LHCN-M2 (cell line): ENCODE measurements at regions not wholly inside any gene's neighbourhood (a gene's known extent, or its start where the extent isn't known, plus 50 kb on each side); places are given as distances from the start of the nearest gene placed in this dataset.

Experiments
- DNase-seq: peaks from one replicate; pipeline ENCODE4 v3.0.0-alpha.2; 2012; ENCODE audit warnings: low read depth

DNA sequence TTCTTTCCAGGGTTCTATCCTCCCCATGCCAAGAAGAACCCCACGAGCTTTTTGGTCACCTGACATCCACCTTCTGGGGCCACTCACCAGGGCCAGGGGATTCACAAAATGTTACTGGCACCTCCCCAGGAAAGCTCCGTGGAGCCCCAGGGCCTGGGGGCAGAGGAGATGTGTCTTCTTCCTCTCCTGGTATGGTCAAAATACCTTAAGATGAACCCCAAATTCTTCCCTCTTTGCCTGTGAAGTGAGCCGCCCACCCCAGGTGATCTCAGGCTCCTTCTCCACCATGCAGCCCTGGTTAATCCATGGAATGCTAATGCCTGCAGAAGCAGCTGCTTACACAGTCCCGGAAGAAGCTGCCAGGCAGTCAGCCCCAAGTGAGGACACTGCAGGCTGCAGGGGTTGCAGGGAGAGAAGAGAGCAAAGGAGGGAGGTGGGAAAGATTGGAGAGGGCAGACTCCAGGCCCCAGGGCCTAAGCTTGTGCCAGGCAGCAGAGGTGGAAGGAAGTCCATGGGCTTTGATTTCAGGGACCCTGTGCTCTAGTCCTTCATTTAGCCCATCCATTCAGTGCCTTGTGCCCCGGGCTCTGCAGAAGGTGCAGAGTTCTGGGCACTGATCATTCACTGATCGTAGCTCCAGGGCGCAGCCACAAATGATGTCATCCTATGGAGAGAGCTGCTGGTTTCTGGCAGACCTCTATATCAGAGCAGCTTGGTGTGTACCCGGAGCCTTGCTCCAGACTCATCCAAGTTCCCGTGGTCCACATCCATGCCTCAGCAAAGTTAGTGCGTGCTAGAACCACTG is 127.9 kb upstream of the NECTIN1 start:
- no peak for DNase-seq

DNA sequence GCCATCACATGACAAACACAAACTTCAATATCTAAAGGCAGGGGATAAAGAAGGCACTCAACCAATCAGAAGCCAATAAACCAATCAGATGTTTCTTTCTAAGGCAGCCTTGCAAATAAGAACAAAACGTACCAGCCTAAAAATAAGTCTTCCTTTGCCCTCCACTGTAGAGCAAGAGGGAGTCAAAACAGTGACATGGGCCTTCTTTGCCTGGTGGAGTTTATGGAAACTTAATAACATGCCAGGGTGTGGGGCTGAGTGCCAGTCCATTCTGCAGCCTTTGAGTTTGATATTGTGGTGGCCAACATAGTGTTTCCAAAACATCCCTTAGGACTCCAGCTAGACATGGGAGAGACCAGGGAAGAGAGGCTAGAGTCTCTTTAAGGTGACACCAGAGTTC is 126.1 kb upstream of the NECTIN1 start:
- DNase-seq, result no peak

DNA sequence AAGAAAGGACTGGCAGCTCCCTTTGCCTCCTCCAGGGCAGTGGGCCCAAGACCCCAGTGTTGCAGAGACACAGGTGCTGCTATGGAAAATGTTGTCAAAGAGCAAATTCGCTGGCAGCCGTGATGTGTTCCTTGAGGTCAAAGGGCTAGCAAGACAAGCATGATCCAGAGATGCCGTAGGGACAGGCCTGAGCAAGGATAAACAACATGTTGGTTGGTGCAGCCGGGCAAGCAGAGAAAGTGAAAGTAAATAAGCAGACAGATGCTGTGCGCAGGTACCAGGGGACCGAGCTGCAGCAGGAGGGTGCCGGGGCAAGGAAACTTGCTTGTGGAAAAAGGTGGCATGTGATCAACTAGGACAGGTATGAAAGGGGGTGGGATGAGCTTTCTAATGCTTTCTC is 125.5 kb upstream of the NECTIN1 start:
- DNase-seq, result no peak

DNA sequence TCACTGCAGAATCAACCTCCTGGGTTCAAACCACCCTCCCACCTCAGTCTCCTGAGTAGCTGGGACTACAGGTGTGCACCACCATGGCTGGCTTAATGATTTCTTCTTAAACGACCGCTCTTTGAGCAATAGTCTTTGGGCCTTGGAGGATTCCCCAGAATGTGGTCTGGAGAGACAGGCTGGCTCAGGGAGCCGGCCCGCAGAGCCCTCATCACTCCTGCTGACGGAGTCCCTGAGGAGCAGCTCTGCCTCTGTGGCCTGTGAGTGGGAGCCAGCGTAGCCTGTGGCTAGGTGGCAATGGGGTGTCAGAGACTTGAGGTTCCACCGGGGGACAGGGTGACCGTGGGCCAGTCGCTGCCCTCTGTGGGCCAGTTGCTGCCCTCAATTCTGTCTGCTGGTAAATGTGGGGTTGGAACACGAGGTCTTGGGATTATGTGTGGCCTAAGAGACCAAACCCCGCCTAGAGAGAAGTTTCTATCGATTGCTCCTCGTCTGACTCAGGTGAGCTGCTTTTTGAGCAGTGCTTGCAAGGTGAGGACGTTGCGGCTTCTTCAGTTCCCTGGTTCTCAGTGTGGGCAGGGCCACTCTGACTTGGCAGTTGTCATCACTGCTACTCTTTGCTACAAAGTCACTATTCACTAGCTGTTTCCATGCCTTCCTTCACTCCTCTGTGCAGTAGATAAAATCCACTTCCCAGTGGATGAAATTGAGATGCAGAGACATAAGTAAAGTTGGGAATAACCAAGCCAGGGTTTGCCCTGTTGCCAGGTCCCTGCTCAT is 124.8 kb upstream of the NECTIN1 start:
- DNase-seq, result no peak

DNA sequence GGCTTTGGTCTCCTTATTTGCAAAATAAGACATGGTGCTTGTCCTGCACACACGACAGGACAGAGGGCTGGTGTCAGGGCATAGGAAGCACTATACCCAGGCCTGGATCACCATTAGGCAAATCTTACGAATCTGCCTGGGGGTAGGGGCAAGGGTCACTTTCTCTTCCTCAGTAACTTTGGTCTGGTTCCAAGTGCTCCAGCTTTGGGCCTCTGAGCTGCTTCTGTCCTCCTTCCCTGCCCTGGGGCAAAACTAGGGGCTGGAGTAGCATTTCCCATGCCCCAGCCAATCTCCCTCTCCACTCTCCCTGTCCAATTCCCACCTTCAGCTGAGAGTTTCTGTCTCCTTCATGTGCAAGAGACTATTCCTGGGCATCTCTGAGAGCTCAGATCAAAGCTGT is 123.7 kb upstream of the NECTIN1 start:
- DNase-seq, result no peak

DNA sequence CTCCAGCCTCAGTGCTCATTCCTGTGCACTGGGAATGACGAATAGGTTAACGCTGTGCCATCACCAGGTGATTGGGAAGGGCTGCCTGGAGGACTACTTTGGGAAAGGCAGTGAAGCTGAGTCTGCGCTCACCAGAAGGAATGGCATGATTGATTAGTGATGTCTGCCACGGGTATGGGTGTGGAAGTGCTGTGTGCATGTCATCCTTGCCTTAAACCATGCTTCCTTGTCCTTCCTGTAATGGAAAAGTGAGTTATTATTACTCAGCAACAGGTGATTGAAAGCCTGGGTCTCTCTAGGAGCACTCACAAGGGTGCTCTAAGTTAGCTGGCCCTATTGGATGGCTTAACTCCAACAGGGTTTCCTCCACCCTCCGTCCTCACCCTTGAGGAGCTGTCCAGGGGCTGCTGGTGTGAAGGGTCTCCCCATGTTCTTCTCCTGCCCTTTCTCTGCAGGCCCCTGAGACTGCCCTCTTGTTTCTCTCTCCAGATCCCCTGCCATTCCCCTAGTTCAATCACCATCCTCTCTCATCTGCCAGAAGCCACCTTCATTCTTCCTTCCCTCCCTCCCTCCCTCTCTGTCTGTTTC is 121.9 kb upstream of the NECTIN1 start:
- DNase-seq, result no peak

DNA sequence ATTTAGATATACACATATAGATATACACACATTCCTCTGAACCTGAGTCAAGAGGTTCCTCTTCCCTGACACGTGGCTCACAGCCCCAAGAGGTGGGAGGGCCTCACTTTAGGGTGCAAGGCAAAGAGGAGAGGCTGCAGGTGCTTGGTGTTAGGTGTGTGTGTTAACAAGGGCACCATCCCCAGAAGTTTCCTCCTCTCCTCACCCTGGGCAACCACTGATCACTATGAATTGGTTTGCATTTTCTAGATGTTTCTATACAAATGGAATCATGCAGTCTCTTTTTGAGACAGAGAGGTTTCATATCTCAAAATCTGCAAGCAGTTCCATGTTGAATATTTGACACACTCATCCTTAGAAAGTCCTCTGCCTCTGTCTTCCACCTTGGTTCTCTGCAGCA is 120.9 kb upstream of the NECTIN1 start:
- DNase-seq, result no peak

DNA sequence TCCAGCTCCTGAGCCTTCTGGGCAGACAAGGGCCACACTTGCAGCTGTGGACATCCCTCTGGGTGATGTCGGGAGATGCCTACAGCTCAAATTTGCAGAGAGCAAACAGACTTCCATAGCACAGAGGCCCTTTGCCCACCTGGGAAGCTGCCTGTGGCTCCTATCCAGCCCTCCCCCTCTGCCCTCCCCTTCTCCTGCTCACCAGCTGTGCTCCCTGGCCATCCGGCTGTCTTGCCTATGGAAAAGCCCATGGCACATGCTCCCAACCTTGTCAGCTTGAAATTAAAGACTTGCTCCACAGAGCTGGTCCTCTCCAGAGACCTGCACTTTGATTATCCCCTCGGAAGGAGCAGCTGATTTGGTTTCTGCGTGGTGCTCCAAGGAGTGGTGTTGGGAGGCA is 118.9 kb upstream of the NECTIN1 start:
- DNase-seq, result no peak

DNA sequence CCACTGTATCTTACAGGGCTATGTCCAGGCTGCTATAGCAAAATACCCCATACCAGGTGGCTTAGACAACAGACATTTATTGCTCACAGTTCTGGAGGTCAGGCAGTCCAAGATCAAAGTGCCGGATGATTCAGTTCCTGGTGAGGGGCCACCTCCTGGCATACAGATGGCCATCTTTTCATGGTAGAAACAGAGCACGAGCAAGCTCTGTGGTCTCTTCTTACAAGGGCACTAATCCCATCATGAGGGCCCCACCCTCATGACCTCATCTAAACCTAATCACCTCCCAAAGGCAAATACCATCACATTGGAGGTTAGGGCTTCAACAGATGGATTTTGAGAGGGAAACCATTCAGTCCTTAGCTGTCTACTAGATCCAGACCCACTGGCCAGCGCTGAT is 117.4 kb upstream of the NECTIN1 start:
- DNase-seq, result no peak

DNA sequence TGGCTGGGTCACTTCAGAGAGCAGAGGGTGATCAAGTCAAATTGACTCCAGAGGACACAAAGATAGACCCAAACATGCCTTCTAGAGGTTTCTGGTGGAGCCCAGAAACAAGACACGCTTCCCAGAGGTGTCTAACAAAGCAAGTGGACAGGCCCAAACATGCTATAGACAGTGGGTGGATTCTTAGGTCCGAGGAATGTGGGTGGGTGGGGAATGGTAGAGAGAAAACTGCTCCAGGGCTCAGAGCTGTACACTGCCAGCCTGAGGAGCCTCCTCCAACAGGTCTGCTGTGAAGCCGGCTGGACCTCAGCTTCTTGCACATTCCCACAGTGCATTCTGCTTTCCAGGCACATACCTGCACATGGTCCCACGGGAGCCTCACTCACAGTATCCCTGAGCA is 116.8 kb upstream of the NECTIN1 start:
- no peak for DNase-seq

DNA sequence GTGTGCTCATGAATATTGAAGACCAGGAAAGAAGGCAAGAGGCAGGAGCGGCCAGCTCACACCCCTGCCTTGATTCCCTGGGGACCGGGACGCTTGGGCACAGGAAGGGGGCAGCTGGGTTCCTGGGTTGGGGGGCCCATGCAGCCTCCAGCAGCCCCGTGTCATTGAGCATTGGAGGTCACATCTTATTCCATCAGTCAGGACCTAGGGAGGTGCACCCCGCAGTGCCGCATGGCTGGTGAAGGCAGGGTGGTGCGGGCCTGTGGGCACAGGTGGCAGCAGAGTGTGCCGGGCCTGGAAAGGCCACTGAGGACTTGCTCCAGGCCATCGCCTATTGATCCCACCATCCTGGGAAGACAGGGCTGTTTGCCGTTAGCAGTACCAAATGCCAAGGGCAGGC is 116.3 kb upstream of the NECTIN1 start:
- no peak for DNase-seq

DNA sequence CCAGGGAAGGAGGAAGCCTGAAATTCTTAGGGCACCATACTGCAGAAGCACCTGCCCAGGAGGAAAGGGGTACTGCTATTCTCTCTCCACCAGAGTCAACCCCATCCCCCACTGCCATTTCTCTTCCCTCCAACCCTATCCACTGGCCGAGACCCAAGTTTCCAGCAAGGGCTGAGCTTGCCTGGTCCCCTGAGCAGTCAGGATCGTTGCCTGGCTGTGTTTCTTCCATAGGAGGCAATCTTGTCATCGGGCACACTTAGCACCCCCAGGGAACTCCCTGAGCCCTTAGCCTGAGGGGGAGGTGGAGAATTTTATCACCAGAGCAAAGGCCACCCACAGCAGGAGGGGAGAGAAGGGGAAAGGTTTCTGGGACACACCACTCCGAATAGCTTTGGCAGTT is 115.8 kb upstream of the NECTIN1 start:
- DNase-seq, result no peak

DNA sequence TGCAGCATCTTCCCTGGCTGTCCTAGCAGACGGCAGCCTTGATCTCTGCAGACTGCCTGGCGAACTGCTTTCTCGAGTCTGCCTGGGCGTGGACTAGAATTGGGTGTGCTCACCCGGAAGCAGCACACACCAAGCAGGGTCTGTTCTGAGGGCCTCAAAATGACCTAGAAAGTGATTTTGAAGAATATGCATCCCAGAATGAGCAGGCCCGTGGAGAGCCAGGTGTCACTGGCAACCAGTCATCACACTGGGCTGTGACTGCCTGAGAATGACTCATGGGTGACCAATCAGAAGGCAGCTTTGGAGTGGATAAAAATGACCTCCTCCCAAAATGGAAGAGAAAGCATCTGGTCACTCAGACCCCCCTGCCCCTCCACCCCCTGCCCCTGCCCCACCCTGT is 114.9 kb upstream of the NECTIN1 start:
- no peak for DNase-seq

DNA sequence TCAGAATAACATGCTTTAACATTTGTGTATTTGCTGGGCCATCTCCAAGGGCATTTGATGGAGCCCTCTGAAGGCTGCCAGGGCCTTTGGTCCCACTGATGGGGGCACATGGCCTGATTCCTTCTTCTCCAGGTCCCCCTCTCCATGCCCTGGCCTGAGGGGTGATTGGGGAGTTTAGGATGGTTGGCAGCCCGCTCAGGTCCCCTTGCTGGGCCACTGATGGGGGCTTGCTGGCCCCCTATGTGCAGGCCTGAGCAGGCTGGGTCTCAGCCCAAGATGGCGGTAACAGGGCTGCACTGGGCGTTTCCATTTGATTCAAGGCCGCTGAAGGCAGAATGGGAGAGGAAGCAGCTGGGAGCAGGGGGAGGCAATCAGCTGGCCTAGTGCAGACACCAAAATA is 113.7 kb upstream of the NECTIN1 start:
- DNase-seq, result no peak

DNA sequence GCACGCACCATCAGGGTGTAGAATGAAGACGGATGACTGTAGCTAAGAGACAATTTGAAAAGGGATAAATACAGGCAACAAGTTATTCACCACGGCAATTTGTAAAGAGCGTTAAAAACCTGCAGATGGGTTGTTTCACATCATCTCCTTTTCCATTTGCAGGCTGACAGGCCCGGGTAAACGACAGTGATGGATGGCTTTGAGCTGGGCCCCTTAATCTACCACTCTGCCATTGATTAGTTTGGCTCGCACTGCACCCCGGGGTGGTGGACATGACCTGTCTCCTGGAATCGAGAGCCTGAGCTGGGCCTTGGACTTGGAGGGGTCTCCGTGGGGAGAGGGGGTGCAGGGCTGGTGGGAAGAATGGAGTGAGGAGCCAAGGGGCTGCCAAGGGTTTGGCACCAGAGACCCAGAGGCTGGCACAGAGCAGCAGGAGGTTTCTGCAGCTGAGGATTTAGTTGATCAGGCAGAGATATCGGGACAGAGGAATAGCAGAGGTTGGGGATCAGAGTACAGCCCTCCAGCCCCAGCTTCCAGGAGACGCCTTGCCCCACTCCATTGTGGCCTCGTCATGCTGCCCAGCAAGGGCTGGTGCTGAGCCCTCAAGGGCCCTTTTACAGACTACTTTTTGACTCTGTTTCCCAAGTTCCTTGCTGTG is 110.6 kb upstream of the NECTIN1 start:
- DNase-seq, result no peak

DNA sequence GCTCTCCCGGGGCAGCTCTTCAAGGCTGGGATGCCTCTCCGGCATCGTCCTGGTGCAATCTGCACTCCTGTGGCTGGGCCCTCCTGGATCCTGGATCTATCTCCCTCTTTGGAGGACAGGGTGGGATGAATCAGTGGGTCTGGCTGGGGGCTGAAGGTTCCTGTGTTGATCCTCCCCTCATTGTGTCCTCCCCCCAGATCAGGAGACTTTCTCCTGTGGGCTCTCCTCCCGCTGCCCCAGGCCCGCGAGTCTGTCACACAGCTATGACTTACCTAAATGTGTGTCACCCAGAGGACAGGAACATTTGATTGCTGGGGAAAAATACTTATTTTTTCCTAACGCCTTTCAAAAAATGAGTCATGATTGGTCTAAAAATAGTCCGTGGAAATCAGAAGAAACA is 106.8 kb upstream of the NECTIN1 start:
- DNase-seq, result no peak

DNA sequence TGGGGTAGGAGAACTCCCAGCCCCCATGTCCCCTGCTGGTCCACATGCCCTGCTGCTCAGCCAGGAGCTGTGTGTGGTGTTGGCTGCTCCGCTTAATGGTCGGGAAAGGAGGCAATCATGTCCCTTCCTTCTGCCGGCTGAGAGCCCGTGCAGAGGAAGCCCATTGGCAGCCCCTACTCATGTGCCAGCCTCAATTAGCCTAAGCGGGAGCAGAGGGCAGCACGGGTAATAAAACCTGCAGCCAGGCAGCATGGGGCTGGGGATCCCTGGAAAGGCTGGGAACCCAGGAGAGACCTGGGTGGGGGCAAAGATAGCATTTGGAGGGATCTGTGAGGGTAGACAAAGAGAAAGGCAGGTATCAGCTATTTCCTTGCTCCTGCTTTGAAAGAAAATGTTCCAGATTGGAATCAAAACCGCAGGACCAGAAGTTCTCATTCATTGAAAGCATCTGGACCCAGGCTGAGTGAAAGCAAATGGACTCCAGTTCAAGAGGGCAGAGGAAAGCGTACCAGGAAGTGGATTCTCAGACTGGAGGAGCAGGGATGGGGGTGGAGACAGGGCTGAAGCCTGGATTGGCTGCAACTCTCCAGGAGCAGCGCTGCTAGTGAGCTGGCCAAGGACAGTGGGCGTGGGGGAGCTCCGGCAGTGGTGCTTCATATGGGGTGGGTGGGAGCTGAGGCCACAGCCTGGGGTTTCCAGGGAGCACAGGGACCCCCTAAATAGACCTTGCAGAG is 103.4 kb upstream of the NECTIN1 start:
- no peak for DNase-seq

DNA sequence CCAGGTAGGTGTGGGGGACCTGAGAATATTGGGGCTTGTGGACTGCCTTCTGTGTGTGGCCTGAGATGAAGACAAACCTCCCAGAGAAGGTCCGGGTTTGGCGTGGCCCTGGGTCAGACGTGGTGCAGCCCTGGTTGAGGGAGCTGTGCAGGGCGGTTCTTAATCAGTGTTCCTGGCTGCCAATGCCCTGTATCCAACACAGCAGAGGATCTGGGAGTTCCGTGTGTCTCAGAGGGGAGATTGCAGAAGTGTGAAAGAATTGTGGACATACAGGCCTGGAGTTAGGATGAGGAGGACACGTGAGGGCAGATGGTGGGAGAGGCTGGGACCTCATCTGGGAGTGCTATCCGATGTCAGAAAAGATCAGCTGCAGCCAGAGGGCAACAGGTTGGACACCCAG is 102.0 kb upstream of the NECTIN1 start:
- no peak for DNase-seq

DNA sequence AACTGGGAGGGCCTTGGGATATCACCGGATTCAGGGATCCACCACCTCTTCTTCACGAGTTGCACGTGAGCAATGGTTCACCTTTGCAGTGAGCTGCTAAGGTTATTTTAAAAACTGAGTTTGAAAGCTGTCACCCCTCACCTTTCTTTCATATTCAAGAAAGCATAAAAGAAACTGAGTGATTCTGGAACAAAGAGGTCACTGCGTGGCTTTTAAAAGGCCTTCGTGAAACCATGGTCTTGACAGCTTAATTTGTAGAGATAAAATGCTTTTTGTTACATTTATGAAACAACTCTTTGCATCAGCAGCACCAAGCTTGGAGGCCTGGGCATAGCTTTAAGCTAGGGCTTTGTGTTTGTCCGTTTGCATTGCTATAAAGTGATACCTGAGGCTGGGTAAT is 101.4 kb upstream of the NECTIN1 start:
- no peak for DNase-seq

DNA sequence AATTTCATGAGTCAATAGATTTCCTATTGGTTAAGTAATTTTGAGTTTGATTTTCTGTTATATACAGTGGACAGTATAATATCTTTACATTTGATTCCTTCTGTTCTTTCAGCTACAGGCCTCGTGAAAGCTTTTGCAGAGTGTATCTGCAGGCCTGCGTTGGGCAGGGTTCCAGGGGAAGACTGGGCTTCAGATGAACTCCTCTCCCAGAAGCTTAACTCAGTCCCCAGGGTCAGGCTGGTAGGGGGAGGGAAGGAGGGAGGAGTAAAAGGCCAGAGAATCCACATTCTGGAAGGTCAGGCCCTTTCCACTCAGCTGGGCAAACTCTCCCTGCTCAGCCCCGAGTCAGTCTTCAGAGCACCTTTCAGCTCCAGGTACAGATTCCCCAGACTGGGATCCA is 100.4 kb upstream of the NECTIN1 start:
- no peak for DNase-seq

DNA sequence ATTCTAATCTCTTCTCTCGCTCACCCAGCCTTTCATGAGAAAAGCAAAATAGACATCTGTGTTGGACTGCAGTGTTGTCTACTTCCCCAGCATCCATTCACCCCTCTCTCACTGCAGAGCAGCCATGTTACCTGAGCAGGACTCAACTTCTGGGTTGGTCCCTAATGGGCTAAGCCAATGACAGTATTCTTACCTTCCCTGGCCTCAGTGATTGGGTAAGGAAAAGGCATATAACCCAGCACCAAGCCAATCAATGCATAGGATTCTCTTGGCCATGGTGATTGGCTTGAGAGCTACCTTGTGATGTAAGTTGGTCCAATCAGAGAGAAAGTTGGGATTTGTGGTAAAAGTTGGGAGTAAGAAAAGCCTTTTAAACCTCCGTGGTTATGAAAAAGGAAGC is 99.8 kb upstream of the NECTIN1 start:
- no peak for DNase-seq

DNA sequence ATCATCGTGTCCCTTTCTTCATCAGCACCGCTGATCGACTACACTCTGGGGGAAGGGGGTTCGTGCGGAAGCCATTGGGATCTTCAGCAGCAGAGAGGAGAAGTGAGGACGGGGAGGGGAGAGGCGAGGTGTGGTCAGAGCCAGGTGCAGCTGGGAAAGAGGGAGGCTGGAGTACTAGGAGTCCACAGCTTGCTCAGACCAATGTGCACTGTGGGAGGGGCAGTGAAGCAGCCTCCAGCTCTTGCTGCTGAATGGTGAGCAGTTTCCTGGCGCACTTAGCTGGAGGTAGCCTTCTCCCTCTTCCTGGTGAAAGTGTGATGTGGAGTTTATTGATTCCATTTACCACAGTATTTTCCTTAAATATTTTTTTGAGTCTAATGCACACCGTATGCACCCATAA is 99.0 kb upstream of the NECTIN1 start:
- DNase-seq, result no peak
